Lung (tissue), 11 donors: ENCODE measurements at regions not wholly inside any gene's neighbourhood (a gene's known extent, or its start where the extent isn't known, plus 50 kb on each side); places are given as distances from the start of the nearest gene placed in this dataset.

Source experiments
- ATAC-seq: fragments of 200-7000 bp; cut with Tn5 transposase; one replicate; pipeline ENCODE4 v1.9.1; 2020; ENCODE audit warnings: moderate number of reproducible peaks; ENCODE audit not compliant: insufficient read depth, low FRiP score
- DNase-seq, 3 donors: peaks; one replicate each; pipeline ENCODE4 v3.0.0-alpha.2; 2013 to 2017
- H3K27ac ChIP-seq, 2 donors: one replicate each; pipeline ENCODE4 v1.5.1; 2013; ENCODE audit warnings: mild to moderate bottlenecking in 2 of 2, moderate library complexity in 2 of 2, control low read depth in 1 of 2, inconsistent platforms in 1 of 2, low read depth in 1 of 2, low read length in 1 of 2
- H3K27me3 ChIP-seq, 3 donors: one replicate each; pipeline ENCODE4 v1.5.1; 2013; ENCODE audit warnings: low read length in 2 of 3; ENCODE audit not compliant: control insufficient read depth in 3 of 3, insufficient read depth in 3 of 3
- H3K36me3 ChIP-seq, 4 donors: one replicate each; pipeline ENCODE4 v1.5.1; 2013; ENCODE audit warnings: low read length in 4 of 4, mild to moderate bottlenecking in 1 of 4, moderate library complexity in 1 of 4; ENCODE audit not compliant: control insufficient read depth in 4 of 4, insufficient read depth in 4 of 4
- H3K4me1 ChIP-seq, 5 donors: one replicate each; pipeline ENCODE4 v1.5.1; 2013; ENCODE audit warnings: low read length in 5 of 5, mild to moderate bottlenecking in 2 of 5, moderate library complexity in 1 of 5; ENCODE audit not compliant: control insufficient read depth in 5 of 5, insufficient read depth in 5 of 5
- H3K4me3 ChIP-seq: one replicate; pipeline ENCODE4 v1.5.1; 2013; ENCODE audit warnings: mild to moderate bottlenecking, control low read depth, moderate library complexity
- H3K9ac ChIP-seq, 2 donors: one replicate each; pipeline ENCODE4 v1.5.1; 2013; ENCODE audit warnings: low read length in 2 of 2, control low read depth in 1 of 2; ENCODE audit not compliant: insufficient read depth in 1 of 2
- H3K9me3 ChIP-seq, 4 donors: one replicate each; pipeline ENCODE4 v1.5.1; 2013; ENCODE audit warnings: low read length in 3 of 4, mild to moderate bottlenecking in 1 of 4, moderate library complexity in 1 of 4; ENCODE audit not compliant: control insufficient read depth in 4 of 4, insufficient read depth in 3 of 4
- CTCF ChIP-seq: IDR thresholded peaks from 2 replicates; pipeline ENCODE4 v1.5.1; 2012; ENCODE audit warnings: mild to moderate bottlenecking; ENCODE audit errors: control extremely low read depth, extremely low read depth
- WGBS, 2 donors: extraction: QIAGEN DNeasy Blood & Tissue Kit; methylation state at CpG; one replicate each; pipeline ENCODE4 v1.1.7; 2013; 5-methylcytosine and 5-hydroxymethylcytosine counted together
- donor health status: control.
- donor health status: control.
- donor health status: Bipolar disorder and iron deficiency.
- donor health status: healthy.
- donor health status: DM: yes; HTN: yes; CAD: no.

DNA sequence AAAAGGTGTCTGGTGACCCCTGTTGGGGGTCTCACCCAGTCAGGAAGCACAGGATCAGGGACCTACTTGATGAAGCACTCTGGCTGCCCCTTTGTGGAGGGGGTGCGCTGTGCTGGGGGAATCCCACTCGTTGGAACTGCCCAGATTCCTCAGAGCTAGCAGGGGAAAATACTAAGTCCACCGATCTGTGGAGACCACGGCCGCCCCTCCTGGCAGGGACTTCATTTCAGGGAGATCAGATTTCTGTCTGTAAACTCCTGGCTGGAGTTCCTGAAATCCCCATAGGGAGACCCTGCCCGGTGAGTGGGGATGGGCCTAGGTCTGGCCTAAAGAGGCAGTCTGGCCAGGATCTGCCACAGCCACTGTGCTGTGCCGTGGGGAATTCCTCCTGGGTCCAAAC is 79.3 kb upstream of the ADCY1 start:
- no peak for DNase-seq
- Histone ChIP-seq H3K36me3 (no peaks in the 10 kb centered on the region), H3K9me3 (peaks cover 0 to 5% (median 0%) of the 10 kb centered on the region in 4 donors), H3K27me3 (no peaks in the 10 kb centered on the region), H3K27ac (no peak overlapping the region), H3K4me1 (no peaks in the 10 kb centered on the region), H3K9ac (no peak overlapping the region), H3K4me3 (no peak overlapping the region)
- no peak for ATAC-seq
- no peak for TF ChIP-seq CTCF
- WGBS, 2 donors = 54 to 63% methylated on average over 7 of the region's 7 CpGs

GRCh38 chr7:45495618-45496017 is 78.5 kb upstream of the ADCY1 start:
- no peak for DNase-seq
- TF ChIP-seq CTCF = no peak
- Histone ChIP-seq H3K27ac (no peak overlapping the region), H3K4me3 (no peak overlapping the region), H3K9ac (no peak overlapping the region), H3K27me3 (no peaks in the 10 kb centered on the region), H3K36me3 (no peaks in the 10 kb centered on the region), H3K9me3 (peaks cover 0 to 6% (median 0%) of the 10 kb centered on the region in 4 donors), H3K4me1 (no peaks in the 10 kb centered on the region)
- 85 to 86% methylated on average over 3 of the region's 3 CpGs for WGBS, 2 donors
- no peak for ATAC-seq

- Histone ChIP-seq H3K4me3 (no peak overlapping the region), H3K27me3 (no peaks in the 10 kb centered on the region), H3K9ac (no peak overlapping the region), H3K9me3 (peaks cover 0 to 8% (median 0%) of the 10 kb centered on the region in 4 donors), H3K27ac (no peak overlapping the region), H3K36me3 (no peaks in the 10 kb centered on the region), H3K4me1 (no peaks in the 10 kb centered on the region)
- ATAC-seq (no peak), DNase-seq (no peak)
- TF ChIP-seq CTCF = no peak
- 74 to 75% methylated on average over 2 of the region's 2 CpGs for WGBS, 2 donors
These were observed 73.9 kb upstream of the ADCY1 start for GRCh38 chr7:45500257-45500656.

- WGBS, 2 donors = 69 to 71% methylated on average over 2 of the region's 2 CpGs
- Histone ChIP-seq H3K9ac (no peak overlapping the region), H3K9me3 (peaks cover 0 to 21% (median 2%) of the 10 kb centered on the region in 4 donors), H3K4me1 (no peaks in the 10 kb centered on the region), H3K27ac (no peak overlapping the region), H3K36me3 (no peaks in the 10 kb centered on the region), H3K4me3 (no peak overlapping the region), H3K27me3 (no peaks in the 10 kb centered on the region)
- no peak for TF ChIP-seq CTCF
- DNase-seq = no peak
- ATAC-seq = no peak
These were observed 72.4 kb upstream of the ADCY1 start for GRCh38 chr7:45501791-45502190.
